IMR-90 (cell line): ENCODE measurements at regions not wholly inside any gene's neighbourhood (a gene's known extent, or its start where the extent isn't known, plus 50 kb on each side); places are given as distances from the start of the nearest gene placed in this dataset.

Source experiments
- ATAC-seq: fragments of 200-7000 bp; cut with Tn5 transposase; 2 replicates; pipeline ENCODE4 v1.9.1; 2020; ENCODE audit warnings: low read depth, mild to moderate bottlenecking, moderate library complexity
- BruUV-seq: library from RNA; stranded (reverse); fragments of 400-500 nt; replicated peaks from 2 replicates; lab custom pipeline; 2021; lab: Mats Ljungman, UMichigan
- CTCF ChIA-PET: fragments of 300-600 bp; formaldehyde crosslinking; extraction: SDS; loops from one replicate; lab custom pipeline; 2021; ENCODE audit warnings: antibody characterized with exemption; lab: Yijun Ruan, JAX
- POLR2A ChIA-PET: fragments of 300-600 bp; sonication (Branson Sonifier 250); formaldehyde crosslinking; loops from one replicate; lab custom pipeline; 2022; ENCODE audit warnings: antibody characterized with exemption; ENCODE audit not compliant: unreplicated experiment; lab: Charles Lee
- DNase-seq: peaks from one replicate; pipeline ENCODE4 v3.0.0; 2013
- H2AFZ ChIP-seq: replicated peaks from 2 replicates; pipeline ENCODE3; 2013; ENCODE audit warnings: low read length, mild to moderate bottlenecking; ENCODE audit not compliant: poor library complexity
- H2AK5ac ChIP-seq: 2 replicates; pipeline ENCODE4 v1.6.1; 2013; ENCODE audit warnings: low read depth, low read length, inconsistent platforms
- H2AK9ac ChIP-seq: replicated peaks from 2 replicates; pipeline ENCODE3; 2013; ENCODE audit warnings: mild to moderate bottlenecking, low read depth, low read length, moderate library complexity; ENCODE audit not compliant: poor library complexity
- H2BK120ac ChIP-seq: 2 replicates; pipeline ENCODE4 v1.6.1; 2013; ENCODE audit warnings: low read depth, low read length, inconsistent platforms
- H2BK15ac ChIP-seq: 3 replicates; pipeline ENCODE4 v1.6.1; 2013; ENCODE audit warnings: low read depth, low read length, inconsistent platforms
- H2BK20ac ChIP-seq: 2 replicates; pipeline ENCODE4 v1.6.1; 2013; ENCODE audit warnings: low read depth, mild to moderate bottlenecking, inconsistent platforms, low read length, moderate library complexity
- H2BK5ac ChIP-seq: 2 replicates; pipeline ENCODE4 v1.6.1; 2013; ENCODE audit warnings: mild to moderate bottlenecking, low read depth, low read length, inconsistent platforms; ENCODE audit not compliant: poor library complexity, severe bottlenecking
- H3K14ac ChIP-seq: replicated peaks from 2 replicates; pipeline ENCODE4 v1.6.1; 2013; ENCODE audit warnings: low read depth, low read length, inconsistent platforms
- H3K18ac ChIP-seq: 2 replicates; pipeline ENCODE4 v1.6.1; 2013; ENCODE audit warnings: low read depth, low read length, control low read depth
- H3K23ac ChIP-seq: 2 replicates; pipeline ENCODE4 v1.6.1; 2013; ENCODE audit warnings: low read depth, low read length, inconsistent platforms
- H3K27ac ChIP-seq: 2 replicates; pipeline ENCODE4 v1.5.1; 2013; ENCODE audit warnings: mild to moderate bottlenecking, control low read depth, low read length; ENCODE audit not compliant: insufficient read depth
- H3K27me3 ChIP-seq: 2 replicates; pipeline ENCODE4 v1.6.1; 2013; ENCODE audit warnings: low read length; ENCODE audit not compliant: control insufficient read depth, insufficient read depth
- H3K36me3 ChIP-seq: 2 replicates; pipeline ENCODE4 v1.6.1; 2013; ENCODE audit warnings: low read length, mixed read lengths; ENCODE audit not compliant: control insufficient read depth, insufficient read depth
- H3K4ac ChIP-seq: 2 replicates; pipeline ENCODE4 v1.6.1; 2013; ENCODE audit warnings: low read depth, low read length, inconsistent platforms
- H3K4me1 ChIP-seq: 2 replicates; pipeline ENCODE4 v1.6.1; 2013; ENCODE audit warnings: low read length, mixed read lengths; ENCODE audit not compliant: control insufficient read depth, insufficient read depth
- H3K4me2 ChIP-seq: 2 replicates; pipeline ENCODE4 v1.6.1; 2013; ENCODE audit warnings: low read depth, mild to moderate bottlenecking, control low read depth, low read length, moderate library complexity
- H3K4me3 ChIP-seq: 2 replicates; pipeline ENCODE4 v1.5.1; 2013; ENCODE audit warnings: low read depth, mild to moderate bottlenecking, control low read depth, low read length, moderate library complexity; ENCODE audit not compliant: insufficient read depth
- H3K56ac ChIP-seq: 2 replicates; pipeline ENCODE4 v1.6.1; 2013; ENCODE audit warnings: low read length, inconsistent platforms; ENCODE audit not compliant: insufficient read depth; ENCODE audit errors: extremely low read depth
- H3K79me1 ChIP-seq, 2 experiments: 2 replicates each; pipeline ENCODE4 v1.6.1; 2013; ENCODE audit warnings: low read length in 2 of 2, inconsistent platforms in 1 of 2, low read depth in 1 of 2
- H3K9ac ChIP-seq: 2 replicates; pipeline ENCODE4 v1.6.1; 2013; ENCODE audit warnings: low read depth, low read length, control low read depth
- H3K9me1 ChIP-seq: 2 replicates; pipeline ENCODE4 v1.6.1; 2013; ENCODE audit warnings: low read length, inconsistent platforms; ENCODE audit not compliant: insufficient read depth
- H3K9me3 ChIP-seq: 2 replicates; pipeline ENCODE4 v1.6.1; 2013; ENCODE audit warnings: low read length; ENCODE audit not compliant: control insufficient read depth, insufficient read depth
- H4K20me1 ChIP-seq: 2 replicates; pipeline ENCODE4 v1.6.1; 2013; ENCODE audit warnings: low read length, inconsistent platforms; ENCODE audit not compliant: insufficient read depth
- H4K5ac ChIP-seq: 2 replicates; pipeline ENCODE4 v1.6.1; 2013; ENCODE audit warnings: mild to moderate bottlenecking, low read depth, low read length, control low read depth
- H4K8ac ChIP-seq, 2 experiments: 2 replicates each; pipeline ENCODE4 v1.6.1; 2013; ENCODE audit warnings: low read depth in 2 of 2, low read length in 2 of 2, control low read depth in 1 of 2, inconsistent platforms in 1 of 2
- H4K91ac ChIP-seq: 2 replicates; pipeline ENCODE4 v1.6.1; 2013; ENCODE audit warnings: low read depth, low read length, inconsistent platforms; ENCODE audit not compliant: insufficient read depth
- MAZ ChIP-seq: IDR thresholded peaks from 2 replicates; pipeline ENCODE4 v1.6.1; 2012; ENCODE audit warnings: low read depth, mild to moderate bottlenecking, low read length, improper control_type of control experiment, moderate library complexity, borderline replicate concordance
- POLR2A ChIP-seq: IDR thresholded peaks from 2 replicates; pipeline ENCODE4 v1.6.1; 2012; ENCODE audit warnings: mild to moderate bottlenecking, low read depth, low read length
- WGBS, 2 experiments: methylation state at CpG; one replicate each; pipeline versions ENCODE4 v1.1.5 to v1.1.7; 2013; ENCODE audit warnings: missing lambda C conversion rate in 2 of 2; ENCODE audit not compliant: insufficient read length in 1 of 2; ENCODE audit errors: extremely low coverage in 2 of 2; 5-methylcytosine and 5-hydroxymethylcytosine counted together
- dilution Hi-C: fragments of 300-500 bp; cut with HindIII; formaldehyde crosslinking; loops from one replicate; pipeline ENCODE4 v1.14.3; 2018; ENCODE audit warnings: low sequenced_read_pairs; ENCODE audit not compliant: unreplicated experiment
- in situ Hi-C: fragments of 300-500 bp; cut with MboI; formaldehyde crosslinking; loops from 3 replicates; pipeline ENCODE4 v1.14.3; 2019; ENCODE audit warnings: low sequenced_read_pairs, inconsistent platforms, mixed read lengths
- intact Hi-C: fragments of 100-400 bp; cut with micrococcal nuclease; formaldehyde crosslinking; loops from 2 replicates; pipeline ENCODE4 v1.10.0; 2022
- TF ChIP-seq, protein P1 (sequence below): fragments of 150-350 bp; IDR thresholded peaks from 2 replicates; pipeline ENCODE4 v1.6.1; 2016; ENCODE audit warnings: low read depth, mild to moderate bottlenecking, low read length, moderate library complexity, borderline replicate concordance

DNA sequence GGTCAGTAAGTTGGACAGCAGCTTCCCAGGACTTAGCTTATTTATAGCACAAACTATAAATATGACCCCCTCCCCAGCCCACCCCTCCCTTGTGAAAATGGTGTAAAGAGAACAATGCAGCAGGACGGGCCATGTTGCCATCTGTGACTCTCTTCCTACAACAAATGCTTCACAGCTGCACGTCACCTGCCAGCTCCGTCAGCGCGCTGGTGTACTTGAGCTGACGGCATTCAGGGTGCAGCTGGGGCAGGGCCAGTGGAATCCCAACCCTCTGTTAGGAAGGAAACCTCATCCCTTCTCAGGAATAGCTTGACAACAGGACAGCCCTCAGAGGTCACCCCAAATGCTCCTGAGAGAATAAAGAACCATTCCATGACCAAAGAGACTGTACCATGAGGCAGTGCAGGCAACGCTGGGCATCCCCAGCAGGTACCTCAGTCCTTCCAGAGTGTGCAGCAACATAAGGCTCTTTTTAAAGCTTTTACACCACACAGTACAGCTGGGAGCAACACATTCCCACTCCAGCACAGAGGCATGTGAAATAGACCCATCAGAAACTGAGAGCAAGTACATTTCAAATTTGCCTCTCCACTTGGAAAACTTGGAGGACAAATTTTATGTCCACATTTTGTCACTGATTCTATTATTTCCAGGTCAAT lies 85.0 kb downstream of the ATP1A1 start:
- Histone ChIP-seq H3K23ac (no peak overlapping the region), H2AK9ac (no peak overlapping the region), H2BK15ac (no peak overlapping the region), H3K36me3 (no peaks in the 10 kb centered on the region), H3K4ac (no peak overlapping the region), H3K14ac (no peak overlapping the region), H3K4me2 (no peak overlapping the region), H2AK5ac (no peak overlapping the region), H3K56ac (no peak overlapping the region), H3K27me3 (peaks cover 16% of the 10 kb centered on the region), H4K91ac (no peak overlapping the region), H4K8ac (no peak overlapping the region), H3K4me1 (no peaks in the 10 kb centered on the region), H4K20me1 (no peaks in the 10 kb centered on the region), H3K18ac (no peak overlapping the region), H3K9me3 (no peaks in the 10 kb centered on the region), H2BK5ac (no peak overlapping the region), H4K5ac (no peak overlapping the region), H3K79me1 (no peaks in the 10 kb centered on the region), H2BK20ac (no peak overlapping the region), H3K4me3 (no peak overlapping the region), H2BK120ac (no peak overlapping the region), H2AFZ (no peak overlapping the region), H3K27ac (no peak overlapping the region), H3K9me1 (no peaks in the 10 kb centered on the region), H3K9ac (no peak overlapping the region)
- intact Hi-C loops: no loop called here
- TF ChIP-seq MAZ: no peak
- TF ChIP-seq, protein P1, sequence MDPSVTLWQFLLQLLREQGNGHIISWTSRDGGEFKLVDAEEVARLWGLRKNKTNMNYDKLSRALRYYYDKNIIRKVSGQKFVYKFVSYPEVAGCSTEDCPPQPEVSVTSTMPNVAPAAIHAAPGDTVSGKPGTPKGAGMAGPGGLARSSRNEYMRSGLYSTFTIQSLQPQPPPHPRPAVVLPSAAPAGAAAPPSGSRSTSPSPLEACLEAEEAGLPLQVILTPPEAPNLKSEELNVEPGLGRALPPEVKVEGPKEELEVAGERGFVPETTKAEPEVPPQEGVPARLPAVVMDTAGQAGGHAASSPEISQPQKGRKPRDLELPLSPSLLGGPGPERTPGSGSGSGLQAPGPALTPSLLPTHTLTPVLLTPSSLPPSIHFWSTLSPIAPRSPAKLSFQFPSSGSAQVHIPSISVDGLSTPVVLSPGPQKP: no peak
- TF ChIP-seq POLR2A: no peak
- in situ Hi-C loops: no loop called here
- ChIA-PET CTCF (interaction anchor here (1.1 kb wide), 1 partner anchor 10 kb away, joined by 3 read pairs; no protein-coding TSS in a partner anchor), POLR2A (no interaction called here)
- DNase-seq (no peak), ATAC-seq (no peak)
- BruUV-seq: no TSS peak
- dilution Hi-C loops: no loop called here
- no CpG with 5 or more reads among the region's 7 CpGs for WGBS, 2 experiments
